Fibroblast of pulmonary artery (primary cell): ENCODE measurements at regions not wholly inside any gene's neighbourhood (a gene's known extent, or its start where the extent isn't known, plus 50 kb on each side); places are given as distances from the start of the nearest gene placed in this dataset.

Source experiments
- DNase-seq: peaks from one replicate; pipeline ENCODE4 v3.0.0-alpha.2; 2010; ENCODE audit warnings: low read depth
- H3K4me3 ChIP-seq: replicated peaks from 2 replicates; pipeline ENCODE4 v1.5.1; 2011; ENCODE audit warnings: low read depth, mild to moderate bottlenecking, control low read depth, low read length, moderate library complexity
- CTCF ChIP-seq: IDR thresholded peaks from 2 replicates; pipeline ENCODE4 v1.5.1; 2011; ENCODE audit warnings: mild to moderate bottlenecking, control low read depth, low read length, inconsistent platforms; ENCODE audit errors: missing control alignments

DNA sequence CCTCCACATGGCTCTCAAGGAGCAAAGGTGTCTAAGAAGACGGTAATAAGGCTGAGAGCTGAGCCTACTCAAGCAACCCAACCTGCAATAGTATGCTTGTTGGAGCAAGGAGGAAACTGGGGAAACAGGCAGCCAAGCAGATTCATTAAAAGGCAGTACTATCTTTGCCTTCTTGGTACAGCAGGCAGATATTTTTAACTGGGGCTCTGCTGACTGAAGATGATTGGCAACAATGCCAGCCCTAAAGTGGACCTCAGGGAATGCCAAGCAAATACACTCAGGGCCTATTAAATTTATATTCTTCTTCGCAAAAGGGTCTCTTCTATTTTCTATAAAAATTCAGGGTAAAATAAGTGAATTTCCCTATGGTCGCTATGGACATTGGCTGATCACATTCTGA, 109.4 kb upstream of the PCGF5 start:
- no peak for TF ChIP-seq CTCF
- no peak overlapping the region for H3K4me3 ChIP-seq
- no peak for DNase-seq

- no peak overlapping the region for H3K4me3 ChIP-seq
- DNase-seq: no peak
- no peak for TF ChIP-seq CTCF
Observed at GRCh38 chr10:91115618-91116390, 104.7 kb upstream of the PCGF5 start.

DNA sequence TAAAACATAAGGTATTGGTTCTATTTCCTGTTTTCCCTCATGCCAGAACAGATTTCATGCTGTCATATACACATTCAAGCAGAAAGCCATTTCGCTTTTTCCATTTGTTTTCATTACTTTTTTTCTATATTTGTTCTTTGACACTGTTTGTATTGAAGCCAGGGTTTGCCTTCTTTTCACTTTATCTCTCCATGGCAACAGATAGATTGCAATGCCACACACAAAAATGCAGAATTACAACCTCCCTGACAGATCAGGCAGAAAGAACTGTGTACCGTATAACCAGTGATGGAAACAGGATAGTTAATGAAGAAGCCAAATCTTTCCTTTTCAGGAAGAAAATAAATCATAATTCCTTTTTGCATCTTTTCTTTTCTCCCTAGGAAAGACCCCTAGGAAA, 103.0 kb upstream of the PCGF5 start:
- no peak for TF ChIP-seq CTCF
- no peak overlapping the region for H3K4me3 ChIP-seq
- no peak for DNase-seq

- no peak for DNase-seq
- no peak overlapping the region for H3K4me3 ChIP-seq
- no peak for TF ChIP-seq CTCF
Observed at GRCh38 chr10:91120348-91120747, 100.1 kb upstream of the PCGF5 start.

DNA sequence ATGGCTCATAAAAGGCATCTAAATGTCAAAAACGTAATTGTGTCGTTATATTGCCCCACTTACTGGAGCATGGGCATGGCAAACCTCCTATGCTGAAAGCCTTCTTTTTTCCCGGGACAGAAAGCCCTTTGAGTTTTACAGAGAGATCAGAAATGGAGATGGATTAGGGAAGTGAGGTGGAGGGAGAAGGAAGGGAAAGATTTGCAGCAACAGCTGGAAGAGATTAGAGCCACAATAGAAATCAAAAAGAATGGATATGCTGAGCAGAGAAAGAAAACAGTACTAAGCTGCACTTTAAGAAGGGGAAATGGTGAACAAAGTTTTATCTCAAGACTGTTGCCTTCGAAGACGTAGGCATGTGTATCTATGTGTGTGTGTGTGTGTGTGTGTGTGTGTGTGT, 97.2 kb upstream of the PCGF5 start:
- no peak overlapping the region for H3K4me3 ChIP-seq
- TF ChIP-seq CTCF: no peak
- DNase-seq: no peak

GRCh38 chr10:91124016-91124415, 96.4 kb upstream of the PCGF5 start:
- no peak for TF ChIP-seq CTCF
- H3K4me3 ChIP-seq: no peak overlapping the region
- no peak for DNase-seq

DNA sequence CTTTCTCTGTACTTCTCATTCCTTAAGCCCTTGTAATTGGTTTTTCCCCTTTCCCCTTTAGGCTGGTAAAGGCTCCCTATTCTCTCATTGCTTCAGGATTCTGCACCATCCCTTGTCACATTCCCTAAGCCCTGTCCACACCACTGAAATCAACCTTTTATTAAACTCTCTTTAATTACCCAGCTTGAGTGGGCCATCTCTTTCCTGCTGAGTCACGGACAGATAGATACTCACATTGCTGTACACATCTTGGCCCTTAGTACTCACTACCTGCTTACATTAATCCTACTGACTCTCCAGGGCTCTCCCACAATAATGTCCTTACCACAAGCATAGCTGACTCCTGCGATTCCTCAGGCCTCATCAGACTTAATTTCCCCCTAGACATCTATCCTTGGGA, 94.0 kb upstream of the PCGF5 start:
- no peak for DNase-seq
- H3K4me3 ChIP-seq: no peak overlapping the region
- TF ChIP-seq CTCF: no peak
